Stimulated activated naive CD8-positive, alpha-beta T cell treated with anti-CD3 and anti-CD28 coated beads, Interleukin-15, Interleukin-2, amounts not matched to agents 100 ng/mL and 50 ng/mL, for 24 hours (primary cell): ENCODE measurements at regions not wholly inside any gene's neighbourhood (a gene's known extent, or its start where the extent isn't known, plus 50 kb on each side); places are given as distances from the start of the nearest gene placed in this dataset.

Source experiments
- H3K27ac Mint-ChIP-seq: one replicate; pipeline ENCODE4 v1.8.0; 2021; ENCODE audit warnings: mild to moderate bottlenecking, mixed read lengths
- H3K27me3 Mint-ChIP-seq: one replicate; pipeline ENCODE4 v1.8.0; 2021; ENCODE audit warnings: mixed read lengths
- H3K36me3 Mint-ChIP-seq: one replicate; pipeline ENCODE4 v1.8.0; 2021; ENCODE audit warnings: low read depth, mixed read lengths
- H3K4me1 Mint-ChIP-seq: one replicate; pipeline ENCODE4 v1.8.0; 2021; ENCODE audit warnings: low read depth, mixed read lengths
- H3K4me3 Mint-ChIP-seq: one replicate; pipeline ENCODE4 v1.8.0; 2021; ENCODE audit warnings: mild to moderate bottlenecking, mixed read lengths
- H3K9me3 Mint-ChIP-seq: one replicate; pipeline ENCODE4 v1.8.0; 2021; ENCODE audit warnings: mixed read lengths

- no peaks in the 10 kb centered on the region for H3K27me3 Mint-ChIP-seq
- H3K4me1 Mint-ChIP-seq = no peaks in the 10 kb centered on the region
- no peak overlapping the region for H3K27ac Mint-ChIP-seq
- no peak overlapping the region for H3K4me3 Mint-ChIP-seq
- no peaks in the 10 kb centered on the region for H3K36me3 Mint-ChIP-seq
- H3K9me3 Mint-ChIP-seq = peaks cover 3% of the 10 kb centered on the region
These were observed 257.1 kb upstream of the PCDH20 start for GRCh38 chr13:61672756-61673155.

GRCh38 chr13:61670384-61671161, 254.9 kb upstream of the PCDH20 start:
- Mint-ChIP-seq H3K4me1 (no peaks in the 10 kb centered on the region), H3K27me3 (no peaks in the 10 kb centered on the region), H3K36me3 (no peaks in the 10 kb centered on the region), H3K4me3 (no peak overlapping the region), H3K9me3 (peaks cover 6% of the 10 kb centered on the region), H3K27ac (no peak overlapping the region)

GRCh38 chr13:61664801-61665705, 249.4 kb upstream of the PCDH20 start:
- peaks cover 13% of the 10 kb centered on the region for H3K9me3 Mint-ChIP-seq
- no peak overlapping the region for H3K27ac Mint-ChIP-seq
- H3K36me3 Mint-ChIP-seq = no peaks in the 10 kb centered on the region
- no peaks in the 10 kb centered on the region for H3K4me1 Mint-ChIP-seq
- no peak overlapping the region for H3K4me3 Mint-ChIP-seq
- H3K27me3 Mint-ChIP-seq = no peaks in the 10 kb centered on the region

GRCh38 chr13:61654481-61654880, 238.8 kb upstream of the PCDH20 start:
- Mint-ChIP-seq H3K4me1 (no peaks in the 10 kb centered on the region), H3K27ac (no peak overlapping the region), H3K9me3 (peaks cover 8% of the 10 kb centered on the region), H3K4me3 (no peak overlapping the region), H3K36me3 (no peaks in the 10 kb centered on the region), H3K27me3 (no peaks in the 10 kb centered on the region)

GRCh38 chr13:61648547-61648946, 232.9 kb upstream of the PCDH20 start:
- Mint-ChIP-seq H3K36me3 (no peaks in the 10 kb centered on the region), H3K9me3 (peaks cover 15% of the 10 kb centered on the region), H3K4me1 (no peaks in the 10 kb centered on the region), H3K4me3 (no peak overlapping the region), H3K27ac (no peak overlapping the region), H3K27me3 (no peaks in the 10 kb centered on the region)

GRCh38 chr13:61612192-61612591, 196.5 kb upstream of the PCDH20 start:
- Mint-ChIP-seq H3K27me3 (no peaks in the 10 kb centered on the region), H3K4me3 (no peak overlapping the region), H3K4me1 (no peaks in the 10 kb centered on the region), H3K36me3 (no peaks in the 10 kb centered on the region), H3K27ac (no peak overlapping the region), H3K9me3 (peaks cover 17% of the 10 kb centered on the region)

GRCh38 chr13:61608138-61608537, 192.5 kb upstream of the PCDH20 start:
- Mint-ChIP-seq H3K27ac (no peak overlapping the region), H3K4me1 (no peaks in the 10 kb centered on the region), H3K36me3 (no peaks in the 10 kb centered on the region), H3K4me3 (no peak overlapping the region), H3K27me3 (no peaks in the 10 kb centered on the region), H3K9me3 (peaks cover 12% of the 10 kb centered on the region)

- Mint-ChIP-seq H3K27me3 (no peaks in the 10 kb centered on the region), H3K4me1 (no peaks in the 10 kb centered on the region), H3K4me3 (no peak overlapping the region), H3K27ac (no peak overlapping the region), H3K36me3 (no peaks in the 10 kb centered on the region), H3K9me3 (peaks cover 9% of the 10 kb centered on the region)
These were observed 184.8 kb upstream of the PCDH20 start for GRCh38 chr13:61600360-61601033.

GRCh38 chr13:61592489-61592888, 176.8 kb upstream of the PCDH20 start:
- H3K4me3 Mint-ChIP-seq = no peak overlapping the region
- H3K36me3 Mint-ChIP-seq = no peaks in the 10 kb centered on the region
- no peaks in the 10 kb centered on the region for H3K27me3 Mint-ChIP-seq
- H3K9me3 Mint-ChIP-seq = peaks cover 2% of the 10 kb centered on the region
- H3K27ac Mint-ChIP-seq = no peak overlapping the region
- no peaks in the 10 kb centered on the region for H3K4me1 Mint-ChIP-seq

GRCh38 chr13:61575973-61576372, 160.3 kb upstream of the PCDH20 start:
- Mint-ChIP-seq H3K9me3 (peaks cover 4% of the 10 kb centered on the region), H3K4me3 (no peak overlapping the region), H3K27ac (no peak overlapping the region), H3K4me1 (no peaks in the 10 kb centered on the region), H3K36me3 (no peaks in the 10 kb centered on the region), H3K27me3 (no peaks in the 10 kb centered on the region)

GRCh38 chr13:61563645-61564044, 148.0 kb upstream of the PCDH20 start:
- no peaks in the 10 kb centered on the region for H3K36me3 Mint-ChIP-seq
- H3K4me3 Mint-ChIP-seq = no peak overlapping the region
- H3K27me3 Mint-ChIP-seq = no peaks in the 10 kb centered on the region
- H3K4me1 Mint-ChIP-seq = no peaks in the 10 kb centered on the region
- H3K9me3 Mint-ChIP-seq = peaks cover 7% of the 10 kb centered on the region
- no peak overlapping the region for H3K27ac Mint-ChIP-seq

GRCh38 chr13:61546911-61547310, 131.3 kb upstream of the PCDH20 start:
- Mint-ChIP-seq H3K4me1 (no peaks in the 10 kb centered on the region), H3K27ac (no peak overlapping the region), H3K4me3 (no peak overlapping the region), H3K36me3 (no peaks in the 10 kb centered on the region), H3K9me3 (peaks cover 7% of the 10 kb centered on the region), H3K27me3 (no peaks in the 10 kb centered on the region)

GRCh38 chr13:61546413-61546812, 130.8 kb upstream of the PCDH20 start:
- peaks cover 7% of the 10 kb centered on the region for H3K9me3 Mint-ChIP-seq
- H3K27ac Mint-ChIP-seq = no peak overlapping the region
- no peaks in the 10 kb centered on the region for H3K36me3 Mint-ChIP-seq
- no peaks in the 10 kb centered on the region for H3K4me1 Mint-ChIP-seq
- H3K27me3 Mint-ChIP-seq = no peaks in the 10 kb centered on the region
- no peak overlapping the region for H3K4me3 Mint-ChIP-seq

- H3K9me3 Mint-ChIP-seq = no peaks in the 10 kb centered on the region
- H3K27me3 Mint-ChIP-seq = no peaks in the 10 kb centered on the region
- no peaks in the 10 kb centered on the region for H3K36me3 Mint-ChIP-seq
- H3K4me1 Mint-ChIP-seq = no peaks in the 10 kb centered on the region
- no peak overlapping the region for H3K27ac Mint-ChIP-seq
- H3K4me3 Mint-ChIP-seq = no peak overlapping the region
These were observed 120.8 kb upstream of the PCDH20 start for GRCh38 chr13:61536433-61536832.
